Kidney (tissue), 13 donors: ENCODE measurements at regions not wholly inside any gene's neighbourhood (a gene's known extent, or its start where the extent isn't known, plus 50 kb on each side); places are given as distances from the start of the nearest gene placed in this dataset.

Experiments used
- DNase-seq, 5 donors: peaks; one replicate each; pipeline ENCODE4 v3.0.0-alpha.2; 2013 to 2020
- FAIRE-seq: peaks from 2 replicates; lab custom pipeline; 2012; peaks lifted over from hg19 to GRCh38; lab: Jason Lieb, UNC
- H3K27ac ChIP-seq, 2 donors: one replicate each; pipeline ENCODE4 v1.7.0; 2013; ENCODE audit warnings: low read depth in 2 of 2, low read length in 2 of 2, inconsistent platforms in 1 of 2
- H3K27me3 ChIP-seq: one replicate; pipeline ENCODE4 v1.7.1; 2013; ENCODE audit warnings: low read length, inconsistent platforms; ENCODE audit not compliant: control insufficient read depth, insufficient read depth
- H3K36me3 ChIP-seq, 3 donors: one replicate each; pipeline versions ENCODE4 v1.7.0 to v1.7.1; 2013; ENCODE audit warnings: low read length in 3 of 3, control low read depth in 1 of 3, inconsistent platforms in 1 of 3; ENCODE audit not compliant: insufficient read depth in 3 of 3, control insufficient read depth in 2 of 3
- H3K4me1 ChIP-seq, 3 donors: one replicate each; pipeline versions ENCODE4 v1.7.0 to v1.7.1; 2013; ENCODE audit warnings: low read length in 3 of 3, inconsistent platforms in 1 of 3, low read depth in 1 of 3; ENCODE audit not compliant: control insufficient read depth in 2 of 3, insufficient read depth in 2 of 3
- H3K4me3 ChIP-seq, 3 donors: one replicate each; pipeline versions ENCODE4 v1.7.0 to v1.8.1; 2013; ENCODE audit warnings: low read length in 3 of 3, control low read depth in 1 of 3, inconsistent platforms in 1 of 3
- H3K9ac ChIP-seq, 3 donors: one replicate each; pipeline versions ENCODE4 v1.7.0 to v1.7.1; 2013; ENCODE audit warnings: low read length in 3 of 3, control low read depth in 1 of 3, inconsistent platforms in 1 of 3
- H3K9me3 ChIP-seq, 3 donors: one replicate each; pipeline versions ENCODE4 v1.7.0 to v1.7.1; 2013; ENCODE audit warnings: low read length in 3 of 3, control low read depth in 1 of 3, inconsistent platforms in 1 of 3; ENCODE audit not compliant: control insufficient read depth in 2 of 3, insufficient read depth in 1 of 3
- intact Hi-C: fragments of 100-400 bp; cut with DNase I; formaldehyde crosslinking; loops from one replicate; pipeline ENCODE4 v1.11.1; 2022
- TF ChIP-seq, protein P1 (sequence below): IDR thresholded peaks from 3 replicates; pipeline ENCODE4 v1.5.1; 2012; ENCODE audit warnings: mild to moderate bottlenecking, moderate library complexity, borderline replicate concordance; ENCODE audit not compliant: insufficient read depth; ENCODE audit errors: extremely low read depth
- donor health status: control.
- donor health status: control.
- donor health status: control.
- donor health status: control.
- donor health status: control.
- donor health status: DM: yes; HTN: yes; CAD: no.
- donor health status: Normal renal cell carcinoma (clear cell type).

DNA sequence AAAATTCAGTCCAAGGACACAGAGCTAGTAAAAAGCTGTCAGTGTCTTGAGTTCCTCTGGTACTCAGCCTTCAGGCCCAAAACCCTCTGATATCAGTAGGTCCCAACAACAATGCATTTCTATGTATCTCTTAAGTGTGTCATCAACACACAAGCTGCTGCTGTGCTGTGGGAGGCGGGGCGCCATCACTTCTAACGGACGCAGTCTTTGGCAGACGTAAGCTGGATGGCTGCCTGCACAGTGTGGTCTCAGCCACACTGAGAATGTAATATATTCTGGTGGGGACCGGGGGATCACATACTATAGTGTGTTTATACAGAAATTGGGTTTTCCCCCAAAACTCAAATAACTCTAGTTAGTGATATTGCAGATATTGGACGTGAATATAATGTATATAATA is 123.9 kb downstream of the SUDS3 start:
- intact Hi-C loops = no loop called here
- no peaks in the 10 kb centered on the region for H3K36me3 ChIP-seq
- H3K9ac ChIP-seq = no peak overlapping the region
- H3K4me1 ChIP-seq = no peaks in the 10 kb centered on the region
- FAIRE-seq (no peak), DNase-seq (no peak)
- no peak overlapping the region for H3K27ac ChIP-seq
- H3K27me3 ChIP-seq = no peaks in the 10 kb centered on the region
- no peaks in the 10 kb centered on the region for H3K9me3 ChIP-seq
- H3K4me3 ChIP-seq = no peak overlapping the region
- TF ChIP-seq, protein P1, sequence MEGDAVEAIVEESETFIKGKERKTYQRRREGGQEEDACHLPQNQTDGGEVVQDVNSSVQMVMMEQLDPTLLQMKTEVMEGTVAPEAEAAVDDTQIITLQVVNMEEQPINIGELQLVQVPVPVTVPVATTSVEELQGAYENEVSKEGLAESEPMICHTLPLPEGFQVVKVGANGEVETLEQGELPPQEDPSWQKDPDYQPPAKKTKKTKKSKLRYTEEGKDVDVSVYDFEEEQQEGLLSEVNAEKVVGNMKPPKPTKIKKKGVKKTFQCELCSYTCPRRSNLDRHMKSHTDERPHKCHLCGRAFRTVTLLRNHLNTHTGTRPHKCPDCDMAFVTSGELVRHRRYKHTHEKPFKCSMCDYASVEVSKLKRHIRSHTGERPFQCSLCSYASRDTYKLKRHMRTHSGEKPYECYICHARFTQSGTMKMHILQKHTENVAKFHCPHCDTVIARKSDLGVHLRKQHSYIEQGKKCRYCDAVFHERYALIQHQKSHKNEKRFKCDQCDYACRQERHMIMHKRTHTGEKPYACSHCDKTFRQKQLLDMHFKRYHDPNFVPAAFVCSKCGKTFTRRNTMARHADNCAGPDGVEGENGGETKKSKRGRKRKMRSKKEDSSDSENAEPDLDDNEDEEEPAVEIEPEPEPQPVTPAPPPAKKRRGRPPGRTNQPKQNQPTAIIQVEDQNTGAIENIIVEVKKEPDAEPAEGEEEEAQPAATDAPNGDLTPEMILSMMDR = no peak

GRCh38 chr12:118501489-118501888 is 125.1 kb downstream of the SUDS3 start:
- H3K9me3 ChIP-seq = no peaks in the 10 kb centered on the region
- no peak overlapping the region for H3K9ac ChIP-seq
- no peaks in the 10 kb centered on the region for H3K27me3 ChIP-seq
- no peak overlapping the region for H3K4me3 ChIP-seq
- no peaks in the 10 kb centered on the region for H3K36me3 ChIP-seq
- FAIRE-seq (no peak), DNase-seq (no peak)
- intact Hi-C loops = no loop called here
- H3K27ac ChIP-seq = no peak overlapping the region
- no peaks in the 10 kb centered on the region for H3K4me1 ChIP-seq
- TF ChIP-seq, protein P1 = no peak

- Histone ChIP-seq H3K36me3 (no peaks in the 10 kb centered on the region), H3K9ac (no peak overlapping the region), H3K4me1 (no peaks in the 10 kb centered on the region), H3K4me3 (no peak overlapping the region), H3K27ac (no peak overlapping the region), H3K9me3 (no peaks in the 10 kb centered on the region), H3K27me3 (no peaks in the 10 kb centered on the region)
- no peak for FAIRE-seq
- DNase-seq = no peak
- intact Hi-C loops = no loop called here
- TF ChIP-seq, protein P1 = no peak
These were observed 127.1 kb downstream of the SUDS3 start for GRCh38 chr12:118503476-118503875.

GRCh38 chr12:118512669-118513068 is 136.3 kb downstream of the SUDS3 start:
- Histone ChIP-seq H3K36me3 (no peaks in the 10 kb centered on the region), H3K4me3 (no peak overlapping the region), H3K9me3 (no peaks in the 10 kb centered on the region), H3K27me3 (no peaks in the 10 kb centered on the region), H3K27ac (no peak overlapping the region), H3K4me1 (no peaks in the 10 kb centered on the region), H3K9ac (no peak overlapping the region)
- TF ChIP-seq, protein P1 = no peak
- FAIRE-seq = no peak
- DNase-seq = no peak
- intact Hi-C loops = no loop called here
